ENCODE measurements at regions not wholly inside any gene's neighbourhood (a gene's known extent, or its start where the extent isn't known, plus 50 kb on each side); places are given as distances from the start of the nearest gene placed in this dataset.
"Not testable (repeated sequence)": the region's sequence is repeated elsewhere in the genome, so short reads cannot be mapped to it uniquely, and the experiment has no call there.

GRCh38 chr5:83404182-83404716, 67.3 kb upstream of the VCAN start:
- DNase-seq = no peak

GRCh38 chr5:83405662-83406061, 65.9 kb upstream of the VCAN start:
- DNase-seq = no peak

GRCh38 chr5:83406906-83407305, 64.6 kb upstream of the VCAN start:
- no peak for DNase-seq

GRCh38 chr5:83407931-83408330, 63.6 kb upstream of the VCAN start:
- no peak for DNase-seq

- no peak for DNase-seq
Measured at GRCh38 chr5:83408719-83409118, 62.8 kb upstream of the VCAN start.

- not testable (repeated sequence) for DNase-seq
Measured at GRCh38 chr5:83409776-83410175, 61.8 kb upstream of the VCAN start.

DNA sequence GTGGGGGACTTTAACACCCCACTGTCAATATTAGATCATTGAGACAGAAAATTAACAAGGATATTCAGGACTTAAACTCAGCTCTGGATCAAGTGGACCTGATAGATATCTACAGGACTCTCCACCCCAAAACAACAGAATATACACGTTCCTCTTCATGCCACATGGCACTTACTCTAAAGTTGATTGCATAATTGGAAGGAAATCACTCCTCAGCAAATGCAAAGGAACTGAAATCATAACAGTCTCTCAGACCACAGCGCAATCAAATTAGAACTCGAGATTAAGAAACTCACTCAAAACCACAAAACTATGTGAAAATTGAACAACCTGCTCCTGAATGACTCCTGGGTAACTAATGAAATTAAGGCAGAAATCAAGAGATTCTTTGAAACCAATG, 61.2 kb upstream of the VCAN start:
- not testable (repeated sequence) for DNase-seq

GRCh38 chr5:83414601-83415000, 56.9 kb upstream of the VCAN start:
- peak; percentile 32 for DNase-seq

DNA sequence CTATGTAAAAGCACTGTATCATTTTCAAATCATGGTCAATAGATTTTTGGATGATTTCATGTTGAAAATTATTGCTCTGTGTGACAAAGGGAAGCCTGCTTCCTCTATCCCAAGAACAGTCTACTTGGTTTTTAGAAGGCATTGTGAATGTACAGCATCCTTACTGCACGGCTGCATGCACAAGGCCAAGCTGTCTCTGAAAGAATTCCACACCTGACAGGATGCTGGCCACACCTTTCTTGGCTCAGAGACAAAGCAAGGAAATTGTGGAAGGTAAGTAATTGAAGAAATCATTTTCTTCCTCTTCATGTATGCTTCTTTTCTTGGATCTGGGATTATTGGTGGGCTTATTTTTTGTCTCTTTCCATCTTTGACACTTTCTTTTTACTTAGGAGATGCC, 53.7 kb upstream of the VCAN start:
- no peak for DNase-seq

DNA sequence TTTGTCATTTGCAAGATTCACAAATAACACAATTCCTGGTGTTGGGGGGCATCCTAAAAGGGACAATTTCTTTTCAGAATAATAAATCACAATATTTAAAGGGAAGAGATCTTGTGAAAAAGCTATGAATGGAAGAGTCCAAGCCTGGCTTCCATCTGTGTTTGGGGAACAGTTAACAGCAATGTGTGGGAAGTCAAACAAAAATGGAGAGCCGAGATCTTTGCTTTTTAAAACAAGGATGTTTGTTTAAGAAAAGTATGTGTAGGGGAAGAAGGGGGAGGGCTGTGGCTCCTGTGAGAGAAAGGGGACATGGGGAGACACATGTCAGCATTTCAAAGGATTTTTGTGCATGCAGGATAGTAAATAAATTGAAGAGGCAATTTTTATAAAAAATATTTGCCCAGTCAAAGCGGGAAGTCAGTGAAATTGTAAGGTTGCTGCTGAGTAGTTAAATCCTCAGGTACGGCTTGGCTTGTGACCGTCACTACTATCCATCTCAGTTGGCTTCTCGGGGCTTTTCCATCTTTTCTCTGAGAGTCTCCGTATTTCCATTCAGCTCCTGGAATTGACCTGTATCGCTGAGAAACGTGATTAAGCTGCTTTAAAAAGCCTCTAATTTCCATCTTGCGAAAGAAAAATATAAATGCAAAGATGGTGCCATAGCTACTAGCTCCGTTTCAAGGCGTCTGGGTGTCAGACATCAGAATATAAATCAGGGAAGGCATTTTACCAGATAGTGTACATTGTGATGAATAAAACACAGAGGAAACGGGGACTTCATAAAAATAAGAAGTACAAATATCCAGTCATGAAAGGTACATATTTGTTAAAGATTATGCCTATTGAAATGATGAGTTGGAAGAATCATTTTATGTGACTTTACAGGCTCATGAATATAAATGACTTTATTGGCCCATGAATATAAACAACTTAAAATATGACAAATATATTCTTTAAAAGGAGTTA, 52.9 kb upstream of the VCAN start:
- no peak for DNase-seq

Data from fibroblast of skin of back (primary cell).